ENCODE measurements at regions not wholly inside any gene's neighbourhood (a gene's known extent, or its start where the extent isn't known, plus 50 kb on each side); places are given as distances from the start of the nearest gene placed in this dataset.
A peak's percentile ranks its signal among the peaks of the same experiment; 100 is the strongest.

- H2BK12ac ChIP-seq (ENCODE audit: low read length): no peak overlapping the region
- no peak overlapping the region for H3K4ac ChIP-seq (ENCODE audit: low read length)
- no peaks in the 10 kb centered on the region for H3K27me3 ChIP-seq (ENCODE audit: control insufficient read depth in 3 of 3, insufficient read depth in 3 of 3, low read depth in 1 of 3, low read length in 3 of 3)
- no peak overlapping the region for H3K14ac ChIP-seq (ENCODE audit: low read length)
- H3K27ac ChIP-seq (replicated peaks; ENCODE audit: low read length): no peak overlapping the region
- H3K18ac ChIP-seq (ENCODE audit: low read length): peak overlapping the region; percentile 76
- H2AFZ ChIP-seq (ENCODE audit: low read length): no peak overlapping the region
- no peaks in the 10 kb centered on the region for H3K9me3 ChIP-seq (replicated peaks in 1 of 2; ENCODE audit: control insufficient read depth in 2 of 2, insufficient read depth in 1 of 2, low read depth in 1 of 2, low read length in 2 of 2)
- no peak overlapping the region for H2BK120ac ChIP-seq (ENCODE audit: low read depth, low read length)
- no peak overlapping the region for H2BK15ac ChIP-seq (ENCODE audit: low read length)
- DNase-seq (ENCODE audit: low spot score): no peak
- no peak overlapping the region for H4K8ac ChIP-seq (ENCODE audit: low read depth, low read length)
- H3K4me2 ChIP-seq (ENCODE audit: insufficient read depth, low read length, poor library complexity, severe bottlenecking): no peak overlapping the region
- H3K9ac ChIP-seq (ENCODE audit: low read depth, low read length, poor library complexity): no peak overlapping the region
- no peaks in the 10 kb centered on the region for H3K36me3 ChIP-seq (replicated peaks in 1 of 2; ENCODE audit: control insufficient read depth in 2 of 2, insufficient read depth in 2 of 2, low read length in 2 of 2)
- no peak overlapping the region for H3K23ac ChIP-seq (ENCODE audit: low read depth, low read length, poor library complexity)
- H3K79me1 ChIP-seq (ENCODE audit: low read depth, low read length): no peaks in the 10 kb centered on the region
- peaks cover 0 to 2% of the 10 kb centered on the region in 2 donors for H3K4me1 ChIP-seq (ENCODE audit: control insufficient read depth in 2 of 2, insufficient read depth in 1 of 2, low read depth in 1 of 2, low read length in 2 of 2)
- H4K91ac ChIP-seq (ENCODE audit: low read depth, low read length, poor library complexity): no peak overlapping the region
- H2BK5ac ChIP-seq (ENCODE audit: low read length): no peak overlapping the region
- peak overlapping the region in 1 of 2 donors; percentile 19 for H3K4me3 ChIP-seq (ENCODE audit: low read length in 2 of 2)
- no CpG with 5 or more reads among the region's 4 CpGs for WGBS, 2 donors (ENCODE audit: extremely low coverage in 2 of 2, insufficient read length in 2 of 2, insufficient replicate concordance in 1 of 2)
- H2AK5ac ChIP-seq (ENCODE audit: low read depth, low read length): no peak overlapping the region
Observed at GRCh38 chr4:10303291-10303690, 153.9 kb downstream of the ZNF518B start.

DNA sequence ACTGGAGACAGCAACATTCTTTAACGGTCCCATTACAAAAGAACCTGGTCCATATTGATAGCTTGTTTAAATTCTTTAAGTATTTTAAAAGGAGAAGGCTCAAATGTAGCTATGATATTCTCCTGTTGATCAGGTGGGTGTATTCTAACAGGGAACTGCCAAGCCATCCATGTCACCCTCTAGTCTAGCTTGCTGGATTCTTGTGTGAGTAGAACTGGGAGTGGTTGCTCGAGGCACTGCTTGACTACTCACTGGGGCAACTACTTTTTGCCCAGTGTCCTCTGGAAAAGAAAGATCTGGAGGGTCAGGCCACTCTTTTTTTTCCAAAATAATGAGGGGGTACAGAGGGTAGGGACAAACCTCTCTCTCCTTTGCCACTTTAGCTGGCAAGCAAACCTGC lies 155.1 kb downstream of the ZNF518B start:
- DNase-seq (ENCODE audit: low spot score): no peak
- H2BK120ac ChIP-seq (ENCODE audit: low read depth, low read length): no peak overlapping the region
- H4K91ac ChIP-seq (ENCODE audit: low read depth, low read length, poor library complexity): no peak overlapping the region
- H3K4me1 ChIP-seq (ENCODE audit: control insufficient read depth in 2 of 2, insufficient read depth in 1 of 2, low read depth in 1 of 2, low read length in 2 of 2): peaks cover 0 to 2% of the 10 kb centered on the region in 2 donors
- no peak overlapping the region for H3K4me2 ChIP-seq (ENCODE audit: insufficient read depth, low read length, poor library complexity, severe bottlenecking)
- H3K23ac ChIP-seq (ENCODE audit: low read depth, low read length, poor library complexity): no peak overlapping the region
- H3K14ac ChIP-seq (ENCODE audit: low read length): no peak overlapping the region
- no peak overlapping the region for H4K8ac ChIP-seq (ENCODE audit: low read depth, low read length)
- H3K9ac ChIP-seq (ENCODE audit: low read depth, low read length, poor library complexity): no peak overlapping the region
- no peaks in the 10 kb centered on the region for H3K9me3 ChIP-seq (replicated peaks in 1 of 2; ENCODE audit: control insufficient read depth in 2 of 2, insufficient read depth in 1 of 2, low read depth in 1 of 2, low read length in 2 of 2)
- H3K36me3 ChIP-seq (replicated peaks in 1 of 2; ENCODE audit: control insufficient read depth in 2 of 2, insufficient read depth in 2 of 2, low read length in 2 of 2): no peaks in the 10 kb centered on the region
- no CpG with 5 or more reads among the region's 2 CpGs for WGBS, 2 donors (ENCODE audit: extremely low coverage in 2 of 2, insufficient read length in 2 of 2, insufficient replicate concordance in 1 of 2)
- no peak overlapping the region for H3K4ac ChIP-seq (ENCODE audit: low read length)
- no peak overlapping the region for H2AK5ac ChIP-seq (ENCODE audit: low read depth, low read length)
- H2AFZ ChIP-seq (ENCODE audit: low read length): no peak overlapping the region
- H2BK5ac ChIP-seq (ENCODE audit: low read length): no peak overlapping the region
- H3K27ac ChIP-seq (replicated peaks; ENCODE audit: low read length): no peak overlapping the region
- no peak overlapping the region for H3K4me3 ChIP-seq (ENCODE audit: low read length in 2 of 2)
- H2BK12ac ChIP-seq (ENCODE audit: low read length): no peak overlapping the region
- no peaks in the 10 kb centered on the region for H3K79me1 ChIP-seq (ENCODE audit: low read depth, low read length)
- H2BK15ac ChIP-seq (ENCODE audit: low read length): no peak overlapping the region
- no peaks in the 10 kb centered on the region for H3K27me3 ChIP-seq (ENCODE audit: control insufficient read depth in 3 of 3, insufficient read depth in 3 of 3, low read depth in 1 of 3, low read length in 3 of 3)
- no peak overlapping the region for H3K18ac ChIP-seq (ENCODE audit: low read length)

GRCh38 chr4:10299601-10300000 lies 157.6 kb downstream of the ZNF518B start:
- H2BK5ac ChIP-seq (ENCODE audit: low read length): no peak overlapping the region
- H3K4ac ChIP-seq (ENCODE audit: low read length): no peak overlapping the region
- no CpG with 5 or more reads among the region's 3 CpGs for WGBS, 2 donors (ENCODE audit: extremely low coverage in 2 of 2, insufficient read length in 2 of 2, insufficient replicate concordance in 1 of 2)
- H3K4me2 ChIP-seq (ENCODE audit: insufficient read depth, low read length, poor library complexity, severe bottlenecking): no peak overlapping the region
- no peak overlapping the region for H3K14ac ChIP-seq (ENCODE audit: low read length)
- H3K27me3 ChIP-seq (ENCODE audit: control insufficient read depth in 3 of 3, insufficient read depth in 3 of 3, low read depth in 1 of 3, low read length in 3 of 3): no peaks in the 10 kb centered on the region
- no peak overlapping the region for H3K9ac ChIP-seq (ENCODE audit: low read depth, low read length, poor library complexity)
- H3K23ac ChIP-seq (ENCODE audit: low read depth, low read length, poor library complexity): no peak overlapping the region
- H2BK15ac ChIP-seq (ENCODE audit: low read length): no peak overlapping the region
- H3K9me3 ChIP-seq (replicated peaks in 1 of 2; ENCODE audit: control insufficient read depth in 2 of 2, insufficient read depth in 1 of 2, low read depth in 1 of 2, low read length in 2 of 2): no peaks in the 10 kb centered on the region
- H4K8ac ChIP-seq (ENCODE audit: low read depth, low read length): no peak overlapping the region
- peaks cover 4 to 9% of the 10 kb centered on the region in 2 donors for H3K4me1 ChIP-seq (ENCODE audit: control insufficient read depth in 2 of 2, insufficient read depth in 1 of 2, low read depth in 1 of 2, low read length in 2 of 2)
- DNase-seq (ENCODE audit: low spot score): no peak
- H2AFZ ChIP-seq (ENCODE audit: low read length): no peak overlapping the region
- no peaks in the 10 kb centered on the region for H3K36me3 ChIP-seq (replicated peaks in 1 of 2; ENCODE audit: control insufficient read depth in 2 of 2, insufficient read depth in 2 of 2, low read length in 2 of 2)
- H2BK12ac ChIP-seq (ENCODE audit: low read length): no peak overlapping the region
- H2BK120ac ChIP-seq (ENCODE audit: low read depth, low read length): no peak overlapping the region
- H2AK5ac ChIP-seq (ENCODE audit: low read depth, low read length): no peak overlapping the region
- H3K4me3 ChIP-seq (ENCODE audit: low read length in 2 of 2): no peak overlapping the region
- no peak overlapping the region for H3K18ac ChIP-seq (ENCODE audit: low read length)
- no peaks in the 10 kb centered on the region for H3K79me1 ChIP-seq (ENCODE audit: low read depth, low read length)
- H3K27ac ChIP-seq (replicated peaks; ENCODE audit: low read length): no peak overlapping the region
- H4K91ac ChIP-seq (ENCODE audit: low read depth, low read length, poor library complexity): no peak overlapping the region

DNA sequence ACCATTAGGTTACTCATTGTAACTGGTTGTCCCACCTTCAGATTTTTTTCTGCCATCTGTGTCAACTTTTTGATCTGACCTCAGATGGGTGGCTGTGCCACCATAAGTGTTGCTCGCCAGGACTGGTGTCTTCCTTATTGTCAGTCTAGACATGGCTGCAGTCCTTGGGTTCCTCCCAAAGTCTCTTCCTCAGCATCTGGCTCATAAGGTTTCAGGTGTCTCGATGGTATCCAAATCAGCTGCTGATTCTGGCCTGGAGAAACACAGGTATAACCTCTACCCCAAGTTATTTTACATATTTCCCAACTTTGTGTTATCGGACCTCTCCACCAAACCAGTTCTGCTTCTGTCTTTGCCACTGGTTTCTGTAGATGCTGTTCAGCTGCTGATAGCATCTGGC lies 158.5 kb downstream of the ZNF518B start:
- no peak overlapping the region for H2AFZ ChIP-seq (ENCODE audit: low read length)
- no peaks in the 10 kb centered on the region for H3K36me3 ChIP-seq (replicated peaks in 1 of 2; ENCODE audit: control insufficient read depth in 2 of 2, insufficient read depth in 2 of 2, low read length in 2 of 2)
- no peak overlapping the region for H4K91ac ChIP-seq (ENCODE audit: low read depth, low read length, poor library complexity)
- H3K4me2 ChIP-seq (ENCODE audit: insufficient read depth, low read length, poor library complexity, severe bottlenecking): no peak overlapping the region
- peaks cover 4 to 7% of the 10 kb centered on the region in 2 donors for H3K4me1 ChIP-seq (ENCODE audit: control insufficient read depth in 2 of 2, insufficient read depth in 1 of 2, low read depth in 1 of 2, low read length in 2 of 2)
- no peak overlapping the region for H3K4ac ChIP-seq (ENCODE audit: low read length)
- no peak overlapping the region for H3K4me3 ChIP-seq (ENCODE audit: low read length in 2 of 2)
- H3K14ac ChIP-seq (ENCODE audit: low read length): no peak overlapping the region
- no peak overlapping the region for H3K18ac ChIP-seq (ENCODE audit: low read length)
- H3K9me3 ChIP-seq (replicated peaks in 1 of 2; ENCODE audit: control insufficient read depth in 2 of 2, insufficient read depth in 1 of 2, low read depth in 1 of 2, low read length in 2 of 2): no peaks in the 10 kb centered on the region
- no CpG with 5 or more reads among the region's 3 CpGs for whole genome bisulfite sequencing, 2 donors (ENCODE audit: extremely low coverage in 2 of 2, insufficient read length in 2 of 2, insufficient replicate concordance in 1 of 2)
- H3K27ac ChIP-seq (replicated peaks; ENCODE audit: low read length): no peak overlapping the region
- no peak overlapping the region for H2BK5ac ChIP-seq (ENCODE audit: low read length)
- H4K8ac ChIP-seq (ENCODE audit: low read depth, low read length): no peak overlapping the region
- no peaks in the 10 kb centered on the region for H3K79me1 ChIP-seq (ENCODE audit: low read depth, low read length)
- H3K23ac ChIP-seq (ENCODE audit: low read depth, low read length, poor library complexity): no peak overlapping the region
- no peak for DNase-seq (ENCODE audit: low spot score)
- H2AK5ac ChIP-seq (ENCODE audit: low read depth, low read length): no peak overlapping the region
- H3K27me3 ChIP-seq (ENCODE audit: control insufficient read depth in 3 of 3, insufficient read depth in 3 of 3, low read depth in 1 of 3, low read length in 3 of 3): no peaks in the 10 kb centered on the region
- H2BK15ac ChIP-seq (ENCODE audit: low read length): no peak overlapping the region
- H2BK120ac ChIP-seq (ENCODE audit: low read depth, low read length): no peak overlapping the region
- no peak overlapping the region for H3K9ac ChIP-seq (ENCODE audit: low read depth, low read length, poor library complexity)
- H2BK12ac ChIP-seq (ENCODE audit: low read length): no peak overlapping the region
